ENCODE measurements at regions not wholly inside any gene's neighbourhood (a gene's known extent, or its start where the extent isn't known, plus 50 kb on each side); places are given as distances from the start of the nearest gene placed in this dataset.

GRCh38 chr7:142452791-142453190 is 194.9 kb upstream of the PRSS58 start:
- TF ChIP-seq CTCF (IDR thresholded peaks at IDR 0.05) (no peak), POLR2AphosphoS5 (IDR thresholded peaks at IDR 0.05) (no peak), POLR2A (IDR thresholded peaks at IDR 0.05) (no peak)
